ENCODE measurements at regions not wholly inside any gene's neighbourhood (a gene's known extent, or its start where the extent isn't known, plus 50 kb on each side); places are given as distances from the start of the nearest gene placed in this dataset.

DNA sequence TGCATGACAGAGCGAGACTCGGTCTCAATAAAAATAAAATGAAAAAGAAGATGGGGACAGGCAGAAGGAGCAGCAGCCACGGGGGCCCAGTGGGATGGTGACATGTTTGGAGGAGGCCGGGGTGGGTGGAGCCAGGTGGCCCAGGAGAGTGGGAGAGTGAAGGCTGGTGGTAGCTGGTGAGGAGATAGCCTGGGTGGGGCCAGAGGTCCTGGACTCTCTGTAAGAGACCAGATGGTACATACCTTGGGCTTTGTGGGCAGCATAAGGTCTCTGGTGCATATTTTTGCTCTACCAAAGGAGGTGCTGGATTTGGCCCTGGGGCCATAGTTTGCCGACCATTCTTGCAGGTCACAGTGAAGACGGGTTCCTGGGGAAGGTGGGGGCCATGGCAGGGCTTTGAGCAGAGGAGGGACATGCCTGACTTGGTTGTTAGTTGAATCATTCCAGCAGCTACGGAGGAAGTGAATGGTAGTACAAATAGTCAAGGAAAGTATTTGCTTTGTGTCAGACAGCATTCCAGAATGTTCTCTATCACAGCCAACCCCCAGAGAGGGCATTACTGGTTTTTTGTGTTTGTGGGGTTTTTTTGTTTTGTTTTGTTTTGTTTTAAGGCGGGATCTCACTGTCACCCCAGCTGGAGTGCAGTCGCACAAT lies 69.1 kb downstream of the ARHGEF18 start:
- peaks cover 4% of the 10 kb centered on the region for H3K27me3 Mint-ChIP-seq
- H3K36me3 ChIP-seq (ENCODE audit: control insufficient read depth, insufficient read depth, low read length): peaks cover 63% of the 10 kb centered on the region
- ATAC-seq (ENCODE audit: low read depth in 2 of 2) (no peak), DNase-seq (no peak)
- no peaks in the 10 kb centered on the region for H3K9me3 ChIP-seq (ENCODE audit: control insufficient read depth in 2 of 2, low read length in 2 of 2)
- H3K27me3 ChIP-seq (ENCODE audit: control insufficient read depth, insufficient read depth, low read length): no peaks in the 10 kb centered on the region
- peak overlapping the region in 1 of 4 donors; percentile 14 for H3K4me3 Mint-ChIP-seq
- H3K4me3 ChIP-seq (ENCODE audit: low read depth, low read length): no peak overlapping the region
- peaks cover 31% of the 10 kb centered on the region for H3K36me3 Mint-ChIP-seq
- H3K4me1 ChIP-seq (ENCODE audit: control insufficient read depth, insufficient read depth, low read length, poor library complexity, severe bottlenecking): no peaks in the 10 kb centered on the region
- no peak overlapping the region for H3K27ac ChIP-seq (ENCODE audit: insufficient read depth, low read length, poor library complexity, severe bottlenecking)
- peaks cover 2 to 40% (median 23%) of the 10 kb centered on the region in 4 donors for H3K4me1 Mint-ChIP-seq
- no peaks in the 10 kb centered on the region for H3K9me3 Mint-ChIP-seq
- peak overlapping the region in 1 of 3 donors; percentile 25 for H3K27ac Mint-ChIP-seq

DNA sequence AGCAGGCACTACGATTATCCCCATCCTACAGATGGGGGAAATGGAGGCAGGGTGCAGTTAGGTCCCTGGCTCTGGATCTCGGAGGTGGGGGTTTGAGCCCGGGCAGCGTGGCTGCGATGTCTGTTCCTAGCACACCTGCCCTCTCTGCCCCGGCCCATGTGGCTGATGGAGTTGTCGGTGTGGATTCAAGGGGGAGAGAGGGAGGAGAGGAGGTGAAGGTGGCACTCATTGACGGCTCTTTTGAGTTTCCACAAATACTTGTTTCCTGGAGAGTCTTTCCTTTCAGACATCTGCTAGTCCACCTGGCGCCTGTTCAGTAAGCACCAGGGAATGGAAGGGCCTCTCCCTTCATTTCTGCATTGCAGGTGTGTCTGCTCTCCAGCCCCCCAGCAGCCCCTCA lies 69.9 kb downstream of the ARHGEF18 start:
- no peaks in the 10 kb centered on the region for H3K27me3 ChIP-seq (ENCODE audit: control insufficient read depth, insufficient read depth, low read length)
- DNase-seq (no peak), ATAC-seq (ENCODE audit: low read depth in 2 of 2) (no peak)
- peaks cover 68% of the 10 kb centered on the region for H3K36me3 ChIP-seq (ENCODE audit: control insufficient read depth, insufficient read depth, low read length)
- Mint-ChIP-seq H3K36me3 (peaks cover 29% of the 10 kb centered on the region), H3K9me3 (no peaks in the 10 kb centered on the region), H3K27ac (no peak overlapping the region), H3K4me3 (no peak overlapping the region), H3K4me1 (peaks cover 0 to 37% (median 21%) of the 10 kb centered on the region in 4 donors), H3K27me3 (peaks cover 4% of the 10 kb centered on the region)
- no peaks in the 10 kb centered on the region for H3K4me1 ChIP-seq (ENCODE audit: control insufficient read depth, insufficient read depth, low read length, poor library complexity, severe bottlenecking)
- no peak overlapping the region for H3K27ac ChIP-seq (ENCODE audit: insufficient read depth, low read length, poor library complexity, severe bottlenecking)
- H3K4me3 ChIP-seq (ENCODE audit: low read depth, low read length): no peak overlapping the region
- no peaks in the 10 kb centered on the region for H3K9me3 ChIP-seq (ENCODE audit: control insufficient read depth in 2 of 2, low read length in 2 of 2)

DNA sequence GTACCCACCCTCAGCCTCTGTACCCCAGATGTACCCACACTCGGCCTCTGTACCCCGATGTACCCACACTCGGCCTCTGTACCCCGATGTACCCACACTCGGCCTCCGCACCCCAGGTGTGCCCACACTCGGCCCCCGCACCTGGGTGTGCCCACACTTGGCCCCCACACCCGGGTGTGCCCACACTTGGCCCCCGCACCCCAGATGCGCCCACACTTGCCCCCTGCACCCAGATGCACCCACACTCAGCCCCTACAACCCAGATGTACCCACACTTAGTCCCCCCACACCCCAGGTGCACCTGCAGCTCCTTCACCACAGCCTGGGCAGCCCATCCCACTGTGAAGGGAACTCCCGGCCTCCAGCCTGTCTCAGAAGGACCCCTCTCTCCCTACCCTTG lies 69.7 kb downstream of the PEX11G start:
- no peak overlapping the region for H3K27ac Mint-ChIP-seq
- no peak overlapping the region for H3K4me3 Mint-ChIP-seq
- peaks cover 0 to 31% (median 18%) of the 10 kb centered on the region in 4 donors for H3K4me1 Mint-ChIP-seq

GRCh38 chr19:7419777-7420439 lies 68.9 kb downstream of the PEX11G start:
- H3K27ac Mint-ChIP-seq: no peak overlapping the region
- H3K4me1 Mint-ChIP-seq: peaks cover 0 to 30% (median 18%) of the 10 kb centered on the region in 4 donors
- H3K9me3 ChIP-seq (ENCODE audit: control insufficient read depth in 2 of 2, low read length in 2 of 2): no peaks in the 10 kb centered on the region
- H3K27me3 ChIP-seq (ENCODE audit: control insufficient read depth, insufficient read depth, low read length): no peaks in the 10 kb centered on the region
- no peak overlapping the region for H3K27ac ChIP-seq (ENCODE audit: insufficient read depth, low read length, poor library complexity, severe bottlenecking)
- no peaks in the 10 kb centered on the region for H3K4me1 ChIP-seq (ENCODE audit: control insufficient read depth, insufficient read depth, low read length, poor library complexity, severe bottlenecking)
- H3K4me3 Mint-ChIP-seq: peak overlapping the region in 1 of 4 donors; percentile 28
- H3K27me3 Mint-ChIP-seq: peaks cover 4% of the 10 kb centered on the region
- no peak for ATAC-seq (ENCODE audit: low read depth in 2 of 2)
- H3K36me3 ChIP-seq (ENCODE audit: control insufficient read depth, insufficient read depth, low read length): peaks cover 75% of the 10 kb centered on the region
- peaks cover 29% of the 10 kb centered on the region for H3K36me3 Mint-ChIP-seq
- H3K4me3 ChIP-seq (ENCODE audit: low read depth, low read length): no peak overlapping the region
- no peaks in the 10 kb centered on the region for H3K9me3 Mint-ChIP-seq
- DNase-seq: no peak

More for the DNA sequence above, 69.7 kb downstream of the PEX11G start:
- peaks cover 4% of the 10 kb centered on the region for H3K27me3 Mint-ChIP-seq
- no peaks in the 10 kb centered on the region for H3K9me3 Mint-ChIP-seq
- H3K36me3 ChIP-seq (ENCODE audit: control insufficient read depth, insufficient read depth, low read length): peaks cover 69% of the 10 kb centered on the region
- H3K4me3 ChIP-seq (ENCODE audit: low read depth, low read length): no peak overlapping the region
- no peaks in the 10 kb centered on the region for H3K4me1 ChIP-seq (ENCODE audit: control insufficient read depth, insufficient read depth, low read length, poor library complexity, severe bottlenecking)
- no peaks in the 10 kb centered on the region for H3K9me3 ChIP-seq (ENCODE audit: control insufficient read depth in 2 of 2, low read length in 2 of 2)
- H3K27ac ChIP-seq (ENCODE audit: insufficient read depth, low read length, poor library complexity, severe bottlenecking): no peak overlapping the region
- DNase-seq: no peak
- H3K36me3 Mint-ChIP-seq: peaks cover 29% of the 10 kb centered on the region
- no peaks in the 10 kb centered on the region for H3K27me3 ChIP-seq (ENCODE audit: control insufficient read depth, insufficient read depth, low read length)
- no peak for ATAC-seq (ENCODE audit: low read depth in 2 of 2)

DNA sequence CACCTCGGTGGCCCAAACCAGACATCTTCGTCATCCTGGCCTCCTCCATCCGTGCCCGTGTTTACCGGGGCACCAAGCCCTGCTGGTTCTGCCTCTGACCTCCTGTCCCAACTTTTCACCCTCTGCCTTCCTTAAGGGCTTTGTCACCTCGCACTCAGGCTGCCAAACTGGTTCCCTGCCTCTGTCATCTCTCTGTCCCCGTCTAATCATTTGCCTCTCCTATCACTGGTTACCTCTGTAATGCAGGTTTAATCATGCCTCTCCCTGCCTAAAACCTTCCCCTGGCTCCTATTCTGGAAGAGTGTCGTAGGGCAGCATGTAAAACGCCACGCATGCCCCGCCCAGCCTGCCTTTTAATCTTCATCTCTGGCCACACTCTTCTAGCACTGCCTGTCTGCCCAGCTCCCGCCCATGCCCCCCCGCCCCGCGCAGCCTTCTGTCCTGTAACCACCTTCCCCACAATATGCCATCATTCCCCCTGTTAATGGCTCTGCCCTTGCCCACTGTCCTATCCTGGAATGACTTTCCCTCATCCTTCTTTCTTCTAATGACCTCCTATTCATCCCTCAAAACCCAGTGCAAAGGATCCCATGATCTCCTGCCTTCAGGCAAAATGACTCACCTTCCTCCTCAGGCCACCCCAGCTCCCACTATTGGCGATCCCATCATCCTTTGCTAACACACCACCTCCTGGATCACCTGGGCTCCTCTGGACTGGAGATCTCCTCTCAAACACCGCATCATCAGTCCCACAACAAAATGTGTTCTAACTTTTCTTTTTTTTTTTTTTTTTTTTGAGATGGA lies 66.7 kb downstream of the PEX11G start:
- H3K36me3 Mint-ChIP-seq: peaks cover 20% of the 10 kb centered on the region
- H3K4me3 Mint-ChIP-seq: peak overlapping the region in 1 of 4 donors; percentile 19
- Histone ChIP-seq H3K9me3 (ENCODE audit: control insufficient read depth in 2 of 2, low read length in 2 of 2) (no peaks in the 10 kb centered on the region), H3K27ac (ENCODE audit: insufficient read depth, low read length, poor library complexity, severe bottlenecking) (no peak overlapping the region), H3K36me3 (ENCODE audit: control insufficient read depth, insufficient read depth, low read length) (peaks cover 75% of the 10 kb centered on the region), H3K27me3 (ENCODE audit: control insufficient read depth, insufficient read depth, low read length) (no peaks in the 10 kb centered on the region), H3K4me1 (ENCODE audit: control insufficient read depth, insufficient read depth, low read length, poor library complexity, severe bottlenecking) (no peaks in the 10 kb centered on the region), H3K4me3 (ENCODE audit: low read depth, low read length) (no peak overlapping the region)
- DNase-seq: no peak
- no peaks in the 10 kb centered on the region for H3K9me3 Mint-ChIP-seq
- ATAC-seq (ENCODE audit: low read depth in 2 of 2): no peak
- H3K4me1 Mint-ChIP-seq: peaks cover 0 to 30% (median 10%) of the 10 kb centered on the region in 4 donors
- peak overlapping the region in 2 of 3 donors; percentile 17 to 93 for H3K27ac Mint-ChIP-seq
- peaks cover 4% of the 10 kb centered on the region for H3K27me3 Mint-ChIP-seq

Data from CD4-positive, CD25-positive, alpha-beta regulatory T cell (primary cell).